NT2/D1 (cell line): ENCODE measurements at regions not wholly inside any gene's neighbourhood (a gene's known extent, or its start where the extent isn't known, plus 50 kb on each side); places are given as distances from the start of the nearest gene placed in this dataset.

Source experiments
- YY1 ChIP-seq: IDR thresholded peaks from 2 replicates; pipeline ENCODE4 v1.6.1; 2011; ENCODE audit not compliant: insufficient read length, insufficient read depth
- ZNF274 ChIP-seq: IDR thresholded peaks from 2 replicates; pipeline ENCODE4 v1.6.1; 2011; ENCODE audit warnings: mild to moderate bottlenecking, low read depth, low read length

DNA sequence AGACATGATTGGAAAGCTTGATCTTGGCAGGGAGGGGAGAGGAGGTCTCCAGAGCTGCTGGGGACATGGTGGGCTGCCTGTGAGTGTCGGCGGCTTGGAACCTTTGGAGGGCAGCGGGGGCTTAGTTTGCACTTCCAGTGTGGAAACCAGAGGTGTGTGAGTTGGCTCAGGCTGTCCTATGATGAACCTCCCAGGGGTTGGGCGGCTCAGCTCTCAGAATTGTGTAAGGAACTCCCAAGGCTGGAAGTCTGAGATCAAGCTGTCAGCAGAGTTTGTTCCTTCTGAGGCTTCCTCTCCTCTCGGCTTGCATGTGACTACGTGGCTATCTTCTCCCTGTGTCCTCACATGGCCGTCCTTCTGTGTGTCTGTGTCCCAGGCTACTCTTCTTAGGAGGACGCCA, 87.9 kb upstream of the B3GAT1 start:
- TF ChIP-seq YY1: no peak
- no peak for TF ChIP-seq ZNF274
